ENCODE measurements at regions not wholly inside any gene's neighbourhood (a gene's known extent, or its start where the extent isn't known, plus 50 kb on each side); places are given as distances from the start of the nearest gene placed in this dataset.
"Not testable (repeated sequence)": the region's sequence is repeated elsewhere in the genome, so short reads cannot be mapped to it uniquely, and the experiment has no call there.

DNA sequence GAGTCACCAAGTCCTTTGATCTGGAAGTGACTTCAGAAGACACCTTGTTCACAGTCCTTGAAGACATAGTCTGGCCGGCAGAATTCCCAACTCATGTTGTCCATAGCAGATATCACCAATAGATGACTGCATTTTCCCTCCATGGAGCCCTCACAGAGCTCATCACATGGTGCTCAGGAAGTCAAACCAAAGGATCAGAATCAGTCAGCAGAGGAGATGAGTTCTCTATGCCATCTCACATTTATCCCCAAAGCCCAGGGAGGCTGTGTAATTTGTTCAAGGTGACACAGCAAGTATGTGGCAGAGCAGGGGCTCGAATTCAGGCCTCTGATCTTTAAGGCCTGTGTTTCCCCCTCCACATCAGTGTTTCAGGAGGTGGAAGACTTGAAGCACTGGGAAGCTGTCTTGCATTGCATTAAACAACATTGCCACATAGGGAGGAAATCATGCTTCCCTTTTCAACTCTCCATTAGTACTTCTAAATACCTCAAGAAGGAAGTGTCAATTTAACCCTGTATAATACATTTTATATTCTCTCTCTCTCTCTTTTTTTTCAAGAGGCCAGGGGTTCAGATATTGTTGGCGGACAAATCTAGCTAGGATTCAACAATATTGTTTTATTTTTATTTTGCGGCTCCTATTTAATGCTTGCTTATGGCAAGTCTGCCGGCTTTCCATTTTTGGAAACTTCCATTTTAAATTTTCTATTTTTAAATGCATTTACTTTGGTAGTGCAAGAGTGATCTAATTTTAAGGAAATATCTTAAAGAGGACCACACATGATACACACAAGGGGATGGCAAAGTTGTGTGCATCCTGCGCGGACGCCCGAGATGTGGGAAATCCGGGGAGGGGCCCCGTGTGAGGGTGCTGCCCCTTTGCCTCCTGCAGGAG is 61.9 kb downstream of the NPIPB5 start:
- CTCF ChIA-PET; H2AFZ ChIP-seq (ENCODE audit: low read depth); H3K79me2 ChIP-seq (ENCODE audit: insufficient read depth); H3K27ac ChIP-seq (ENCODE audit: low read depth in 2 of 2, low read length in 1 of 2); H3K4me3 ChIP-seq (ENCODE audit: low read depth in 2 of 2, low read length in 1 of 2); H3K36me3 ChIP-seq (replicated peaks in 1 of 2; ENCODE audit: control insufficient read depth in 1 of 2, insufficient read depth in 2 of 2, low read length in 1 of 2); DNase-seq; H4K20me1 ChIP-seq (ENCODE audit: insufficient read depth); H3F3A ChIP-seq (replicated peaks; ENCODE audit: insufficient read depth); H3K9me2 ChIP-seq; H3K9ac ChIP-seq; POLR2A ChIA-PET; H3K27me3 ChIP-seq (ENCODE audit: insufficient read depth); H3K9me3 ChIP-seq; H3K4me2 ChIP-seq; H3K4me1 ChIP-seq (ENCODE audit: control insufficient read depth in 1 of 2, insufficient read depth in 2 of 2, low read depth in 1 of 2, low read length in 1 of 2): not testable (repeated sequence)
- 44% methylated on average over 5 of the region's 11 CpGs for WGBS (ENCODE audit: low lambda C conversion rate)

DNA sequence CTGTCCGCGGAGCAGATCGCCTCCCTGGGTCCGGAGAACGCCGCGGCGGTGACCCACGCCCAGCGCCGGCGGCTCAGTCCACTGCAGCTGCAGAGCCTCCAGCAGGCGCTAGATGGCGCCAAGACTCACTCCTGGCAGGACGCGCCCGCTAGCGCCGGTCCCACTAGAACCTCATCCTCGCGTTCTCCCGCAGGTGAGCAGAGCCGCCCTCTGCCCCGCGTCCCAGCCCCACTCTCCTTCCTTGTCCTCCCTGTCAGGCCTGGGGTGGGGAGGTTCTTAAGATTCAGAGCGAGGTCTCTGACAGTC is 62.5 kb downstream of the NPIPB5 start:
- not testable (repeated sequence) for H3K9me2 ChIP-seq

DNA sequence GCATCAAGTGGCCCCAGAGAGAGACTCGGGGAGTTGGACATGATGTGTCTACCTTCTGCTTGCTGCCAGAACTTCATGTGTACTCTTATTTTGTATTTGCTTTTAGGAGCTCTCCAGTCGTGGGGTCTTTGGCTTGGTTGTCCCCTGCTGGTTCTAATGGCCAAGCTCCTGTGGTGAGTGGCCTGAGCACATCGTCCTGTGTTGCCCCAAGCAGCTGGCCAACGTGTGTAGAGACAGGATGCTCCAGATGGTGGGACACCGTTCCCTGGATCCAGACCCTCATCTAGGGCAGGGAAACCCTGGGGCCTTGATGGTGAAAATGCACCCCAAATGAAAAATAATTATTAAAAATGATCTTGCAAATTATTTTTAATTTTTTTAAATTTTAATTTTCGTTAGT is 65.8 kb downstream of the NPIPB5 start:
- H2AFZ ChIP-seq (ENCODE audit: low read depth); H4K20me1 ChIP-seq (ENCODE audit: insufficient read depth); H3K4me2 ChIP-seq; DNase-seq; H3K9me3 ChIP-seq; H3K27me3 ChIP-seq (ENCODE audit: insufficient read depth); H3K36me3 ChIP-seq (replicated peaks in 1 of 2; ENCODE audit: control insufficient read depth in 1 of 2, insufficient read depth in 2 of 2, low read length in 1 of 2); H3K4me3 ChIP-seq (ENCODE audit: low read depth in 2 of 2, low read length in 1 of 2); H3K9me2 ChIP-seq; CTCF ChIA-PET; H3K9ac ChIP-seq; H3K79me2 ChIP-seq (ENCODE audit: insufficient read depth); H3K27ac ChIP-seq (ENCODE audit: low read depth in 2 of 2, low read length in 1 of 2); POLR2A ChIA-PET; H3K4me1 ChIP-seq (ENCODE audit: control insufficient read depth in 1 of 2, insufficient read depth in 2 of 2, low read depth in 1 of 2, low read length in 1 of 2); H3F3A ChIP-seq (replicated peaks; ENCODE audit: insufficient read depth): not testable (repeated sequence)
- WGBS (ENCODE audit: low lambda C conversion rate): 31% methylated on average over 6 of the region's 6 CpGs

More for the DNA sequence above, 62.5 kb downstream of the NPIPB5 start:
- H2AFZ ChIP-seq (ENCODE audit: low read depth); H3K4me1 ChIP-seq (ENCODE audit: control insufficient read depth in 1 of 2, insufficient read depth in 2 of 2, low read depth in 1 of 2, low read length in 1 of 2); CTCF ChIA-PET; H4K20me1 ChIP-seq (ENCODE audit: insufficient read depth); H3F3A ChIP-seq (replicated peaks; ENCODE audit: insufficient read depth); DNase-seq; H3K4me2 ChIP-seq; H3K9me3 ChIP-seq; H3K27me3 ChIP-seq (ENCODE audit: insufficient read depth); H3K36me3 ChIP-seq (replicated peaks in 1 of 2; ENCODE audit: control insufficient read depth in 1 of 2, insufficient read depth in 2 of 2, low read length in 1 of 2); H3K4me3 ChIP-seq (ENCODE audit: low read depth in 2 of 2, low read length in 1 of 2); H3K27ac ChIP-seq (ENCODE audit: low read depth in 2 of 2, low read length in 1 of 2); H3K79me2 ChIP-seq (ENCODE audit: insufficient read depth); POLR2A ChIA-PET; H3K9ac ChIP-seq: not testable (repeated sequence)
- WGBS (ENCODE audit: low lambda C conversion rate): no CpG with 5 or more reads among the region's 26 CpGs

DNA sequence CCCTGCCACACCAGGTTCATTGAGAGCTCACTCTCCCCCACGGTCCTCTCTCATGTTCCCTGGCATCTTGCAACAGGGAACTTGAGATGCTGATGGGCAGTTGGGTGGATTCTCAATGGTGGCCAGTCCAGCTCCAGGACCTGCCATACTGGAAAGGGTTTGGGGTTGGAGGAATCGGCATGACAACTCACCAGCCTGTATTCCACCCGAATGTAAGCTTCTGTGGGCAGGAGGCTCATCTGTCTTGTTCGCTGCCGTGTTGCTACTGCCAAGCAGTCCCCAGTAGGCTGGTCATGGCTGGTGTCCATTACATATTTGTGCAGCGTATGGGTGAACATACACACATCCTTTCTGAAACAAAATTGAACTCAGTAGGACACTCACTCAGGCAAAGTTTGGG is 72.5 kb downstream of the NPIPB5 start:
- H3K79me2 ChIP-seq (ENCODE audit: insufficient read depth); H3K4me3 ChIP-seq (ENCODE audit: low read depth in 2 of 2, low read length in 1 of 2); H3K36me3 ChIP-seq (replicated peaks in 1 of 2; ENCODE audit: control insufficient read depth in 1 of 2, insufficient read depth in 2 of 2, low read length in 1 of 2); H3K9me2 ChIP-seq; H2AFZ ChIP-seq (ENCODE audit: low read depth); H3K9ac ChIP-seq; H3K9me3 ChIP-seq; H3K27ac ChIP-seq (ENCODE audit: low read depth in 2 of 2, low read length in 1 of 2); H3F3A ChIP-seq (replicated peaks; ENCODE audit: insufficient read depth); H3K4me1 ChIP-seq (ENCODE audit: control insufficient read depth in 1 of 2, insufficient read depth in 2 of 2, low read depth in 1 of 2, low read length in 1 of 2); CTCF ChIA-PET; H3K4me2 ChIP-seq; H4K20me1 ChIP-seq (ENCODE audit: insufficient read depth); POLR2A ChIA-PET; DNase-seq; H3K27me3 ChIP-seq (ENCODE audit: insufficient read depth): not testable (repeated sequence)
- WGBS (ENCODE audit: low lambda C conversion rate): 53% methylated on average over 6 of the region's 6 CpGs

DNA sequence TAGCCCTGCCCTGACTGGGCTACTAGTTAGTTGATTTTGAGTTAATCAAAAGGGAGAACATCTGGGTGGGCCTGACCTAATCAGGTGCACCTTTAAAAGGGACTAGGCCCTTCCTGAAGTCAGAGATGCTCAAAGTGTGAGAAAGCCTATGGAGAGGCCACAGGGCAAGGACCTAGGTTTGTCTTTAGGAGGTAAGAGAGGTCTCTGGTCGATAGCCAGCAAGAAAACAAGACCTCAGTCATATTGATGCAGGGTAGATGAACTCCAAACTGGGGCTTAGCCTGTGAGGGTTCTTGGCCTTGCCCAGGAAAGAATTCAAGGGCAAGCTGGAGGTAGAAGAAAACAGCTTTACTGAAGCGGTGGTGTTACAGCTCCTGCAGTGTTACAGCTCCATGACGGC is 73.8 kb downstream of the NPIPB5 start:
- H3K4me2 ChIP-seq; H3K9me2 ChIP-seq; CTCF ChIA-PET; H3K4me1 ChIP-seq (ENCODE audit: control insufficient read depth in 1 of 2, insufficient read depth in 2 of 2, low read depth in 1 of 2, low read length in 1 of 2); H3K4me3 ChIP-seq (ENCODE audit: low read depth in 2 of 2, low read length in 1 of 2); H3K79me2 ChIP-seq (ENCODE audit: insufficient read depth); H3K27me3 ChIP-seq (ENCODE audit: insufficient read depth); H4K20me1 ChIP-seq (ENCODE audit: insufficient read depth); H3K27ac ChIP-seq (ENCODE audit: low read depth in 2 of 2, low read length in 1 of 2); H3K9me3 ChIP-seq; H3K9ac ChIP-seq; H3K36me3 ChIP-seq (replicated peaks in 1 of 2; ENCODE audit: control insufficient read depth in 1 of 2, insufficient read depth in 2 of 2, low read length in 1 of 2); POLR2A ChIA-PET; H2AFZ ChIP-seq (ENCODE audit: low read depth); DNase-seq; H3F3A ChIP-seq (replicated peaks; ENCODE audit: insufficient read depth): not testable (repeated sequence)
- WGBS (ENCODE audit: low lambda C conversion rate): 87% methylated on average over 1 of the region's 3 CpGs

DNA sequence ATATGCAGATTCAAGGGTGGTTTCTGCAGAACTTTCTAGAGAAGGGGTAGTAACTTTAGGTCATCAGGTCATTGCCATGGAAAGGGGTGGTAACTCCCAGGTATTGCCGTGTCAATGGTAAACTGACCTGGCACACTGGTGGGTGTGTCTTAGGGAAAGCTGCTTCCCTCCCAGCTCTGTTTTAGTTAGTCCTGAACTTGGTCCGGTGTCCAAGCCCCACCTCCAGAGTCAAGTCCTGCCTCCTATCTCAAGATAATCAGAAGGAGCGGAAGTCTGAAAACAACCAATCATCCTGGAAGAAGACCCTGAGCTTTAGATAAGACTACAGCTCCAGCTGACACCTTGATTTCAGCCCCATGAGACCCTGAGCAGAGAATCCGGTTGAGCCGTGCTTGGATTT is 74.2 kb downstream of the NPIPB5 start:
- H3K36me3 ChIP-seq (replicated peaks in 1 of 2; ENCODE audit: control insufficient read depth in 1 of 2, insufficient read depth in 2 of 2, low read length in 1 of 2); H3K27me3 ChIP-seq (ENCODE audit: insufficient read depth); CTCF ChIA-PET; H3K4me2 ChIP-seq; H3K79me2 ChIP-seq (ENCODE audit: insufficient read depth); H3K4me3 ChIP-seq (ENCODE audit: low read depth in 2 of 2, low read length in 1 of 2); H3K27ac ChIP-seq (ENCODE audit: low read depth in 2 of 2, low read length in 1 of 2); H3K9me3 ChIP-seq; H3K9me2 ChIP-seq; DNase-seq; H2AFZ ChIP-seq (ENCODE audit: low read depth); POLR2A ChIA-PET; H3K9ac ChIP-seq; H3F3A ChIP-seq (replicated peaks; ENCODE audit: insufficient read depth); H4K20me1 ChIP-seq (ENCODE audit: insufficient read depth); H3K4me1 ChIP-seq (ENCODE audit: control insufficient read depth in 1 of 2, insufficient read depth in 2 of 2, low read depth in 1 of 2, low read length in 1 of 2): not testable (repeated sequence)
- WGBS (ENCODE audit: low lambda C conversion rate): no CpG with 5 or more reads among the region's 5 CpGs

Data from SK-N-SH (cell line).